GM23248 (cell line): ENCODE measurements at regions not wholly inside any gene's neighbourhood (a gene's known extent, or its start where the extent isn't known, plus 50 kb on each side); places are given as distances from the start of the nearest gene placed in this dataset.

Experiments
- DNase-seq: peaks from one replicate; pipeline ENCODE4 v3.0.0-alpha.2; 2015
- H2AFZ ChIP-seq: fragments of 200-600 bp; sonication (generic); 2 replicates; pipeline ENCODE4 v1.6.1; 2016; ENCODE audit warnings: antibody characterized with exemption
- H3F3A ChIP-seq: fragments of 200-600 bp; sonication (generic); 2 replicates; pipeline ENCODE4 v1.6.1; 2016; ENCODE audit warnings: mild to moderate bottlenecking, antibody characterized with exemption, mixed run types; ENCODE audit not compliant: insufficient read depth
- H3K27ac ChIP-seq: fragments of 200-600 bp; sonication (generic); 2 replicates; pipeline ENCODE4 v1.5.1; 2016; ENCODE audit warnings: mild to moderate bottlenecking
- H3K27me3 ChIP-seq: fragments of 200-600 bp; sonication (generic); replicated peaks from 2 replicates; pipeline ENCODE4 v1.6.1; 2016; ENCODE audit warnings: mild to moderate bottlenecking; ENCODE audit not compliant: insufficient read depth
- H3K36me3 ChIP-seq: fragments of 200-600 bp; sonication (generic); 2 replicates; pipeline ENCODE4 v1.6.1; 2016; ENCODE audit warnings: low read depth, mild to moderate bottlenecking
- H3K4me1 ChIP-seq: fragments of 200-600 bp; sonication (generic); 2 replicates; pipeline ENCODE4 v1.6.1; 2016; ENCODE audit warnings: mild to moderate bottlenecking; ENCODE audit not compliant: insufficient read depth
- H3K4me2 ChIP-seq: fragments of 200-600 bp; sonication (generic); one replicate; pipeline ENCODE4 v1.6.1; 2016; ENCODE audit warnings: mild to moderate bottlenecking; ENCODE audit not compliant: unreplicated experiment
- H3K4me3 ChIP-seq: fragments of 200-600 bp; sonication (generic); 2 replicates; pipeline ENCODE4 v1.5.1; 2016; ENCODE audit warnings: mild to moderate bottlenecking
- H3K79me2 ChIP-seq: fragments of 200-600 bp; sonication (generic); 2 replicates; pipeline ENCODE4 v1.6.1; 2016; ENCODE audit warnings: mild to moderate bottlenecking; ENCODE audit not compliant: insufficient read depth
- H3K9ac ChIP-seq: fragments of 200-600 bp; sonication (generic); 2 replicates; pipeline ENCODE4 v1.6.1; 2016; ENCODE audit warnings: mild to moderate bottlenecking
- H3K9me2 ChIP-seq: fragments of 200-600 bp; sonication (generic); 2 replicates; pipeline ENCODE4 v1.6.1; 2016; ENCODE audit warnings: mixed run types, mild to moderate bottlenecking, moderate library complexity; ENCODE audit not compliant: insufficient read depth
- H3K9me3 ChIP-seq: fragments of 200-600 bp; sonication (generic); one replicate; pipeline ENCODE4 v1.6.1; 2017; ENCODE audit warnings: low read depth
- H4K20me1 ChIP-seq: fragments of 200-600 bp; sonication (generic); 2 replicates; pipeline ENCODE4 v1.6.0; 2016; ENCODE audit not compliant: insufficient read depth
- EZH2 ChIP-seq: fragments of 200-600 bp; sonication (generic); IDR thresholded peaks from 2 replicates; pipeline ENCODE4 v1.6.1; 2018; ENCODE audit warnings: antibody characterized with exemption, mild to moderate bottlenecking; ENCODE audit not compliant: insufficient read depth, poor library complexity, severe bottlenecking
- EZH2phosphoT487 ChIP-seq: fragments of 200-600 bp; sonication (generic); IDR thresholded peaks from 2 replicates; pipeline ENCODE4 v1.6.1; 2018; ENCODE audit warnings: antibody characterized with exemption, moderate library complexity, mild to moderate bottlenecking, low read depth; ENCODE audit not compliant: insufficient read depth
- WGBS, 2 experiments: methylation state at CpG; one replicate each; pipeline ENCODE4 v1.1.6; 2015 to 2017; ENCODE audit warnings: low lambda C conversion rate in 2 of 2, low coverage in 1 of 2; ENCODE audit errors: missing lambda C conversion rate in 2 of 2; 5-methylcytosine and 5-hydroxymethylcytosine counted together
- in situ Hi-C: fragments of 300-500 bp; cut with MboI; formaldehyde crosslinking; loops from 2 replicates; pipeline ENCODE4 v1.15.0; 2020

DNA sequence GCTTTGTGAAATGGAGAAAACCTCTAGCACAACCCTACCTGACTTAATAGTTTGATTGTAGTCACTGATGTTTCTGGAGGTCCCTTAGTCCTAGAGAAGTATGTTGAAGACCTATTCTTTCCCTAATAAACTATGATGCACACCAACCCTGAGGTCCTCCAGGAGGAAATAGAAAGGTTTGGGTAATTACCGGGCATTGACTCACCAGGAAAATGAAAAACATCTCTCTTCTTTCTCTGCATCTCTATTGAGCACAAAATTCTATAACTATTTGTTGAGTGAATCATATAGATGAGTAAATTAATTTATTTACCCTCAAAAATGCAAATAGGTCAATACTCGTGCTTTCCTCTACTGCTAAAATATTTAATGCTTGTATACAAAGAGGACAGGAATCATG, 582.4 kb upstream of the FAM241A start:
- TF ChIP-seq EZH2phosphoT487 = no peak
- no peak for TF ChIP-seq EZH2
- 0 to 2% methylated on average over 2 of the region's 2 CpGs for WGBS, 2 experiments
- H3K4me2 ChIP-seq = peak overlapping the region; percentile 55
- no peak overlapping the region for H3K4me3 ChIP-seq
- no peaks in the 10 kb centered on the region for H4K20me1 ChIP-seq
- H3K27me3 ChIP-seq = no peaks in the 10 kb centered on the region
- peak overlapping the region; percentile 51 for H3K27ac ChIP-seq
- no peak overlapping the region for H3K9ac ChIP-seq
- H3K9me3 ChIP-seq = no peaks in the 10 kb centered on the region
- peak; percentile 79 for DNase-seq
- in situ Hi-C loops = no loop called here
- no peaks in the 10 kb centered on the region for H3K36me3 ChIP-seq
- H3F3A ChIP-seq = peaks cover 11% of the 10 kb centered on the region; the same call in 1 of the 2 replicates
- no peaks in the 10 kb centered on the region for H3K9me2 ChIP-seq
- H2AFZ ChIP-seq = no peak overlapping the region
- H3K4me1 ChIP-seq = peaks cover 17% of the 10 kb centered on the region
- H3K79me2 ChIP-seq = no peaks in the 10 kb centered on the region

DNA sequence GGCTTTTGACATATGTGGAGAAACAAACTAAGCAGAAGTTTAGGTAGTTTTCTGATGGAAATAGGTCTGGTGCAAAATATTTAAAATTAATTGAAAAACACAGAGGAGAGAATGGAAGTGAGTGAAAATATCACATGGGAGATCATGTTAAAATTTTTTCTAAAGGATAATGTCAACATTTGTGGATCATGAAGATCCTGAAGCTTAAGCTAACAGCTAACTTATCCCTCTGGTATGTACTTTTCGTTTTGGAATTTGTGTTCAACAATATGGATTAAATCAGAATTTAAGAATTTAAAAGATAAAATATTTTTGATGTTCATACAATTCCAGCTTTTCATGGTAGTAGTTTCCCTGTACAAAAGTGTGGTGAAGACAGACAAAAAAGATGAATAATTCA, 572.8 kb upstream of the FAM241A start:
- Histone ChIP-seq H3K79me2 (no peaks in the 10 kb centered on the region), H3K9ac (no peak overlapping the region), H3K4me1 (peaks cover 10% of the 10 kb centered on the region; the same call in 1 of the 2 replicates), H3K36me3 (no peaks in the 10 kb centered on the region), H3K27ac (no peak overlapping the region), H3K4me3 (no peak overlapping the region), H3K9me3 (no peaks in the 10 kb centered on the region), H3K9me2 (no peaks in the 10 kb centered on the region), H3F3A (no peaks in the 10 kb centered on the region), H4K20me1 (no peaks in the 10 kb centered on the region), H3K27me3 (no peaks in the 10 kb centered on the region), H3K4me2 (no peak overlapping the region), H2AFZ (peak overlapping the region; percentile 64)
- 7 to 13% methylated on average over 1 of the region's 1 CpG for WGBS, 2 experiments
- DNase-seq = no peak
- no peak for TF ChIP-seq EZH2
- no peak for TF ChIP-seq EZH2phosphoT487
- in situ Hi-C loops = no loop called here

DNA sequence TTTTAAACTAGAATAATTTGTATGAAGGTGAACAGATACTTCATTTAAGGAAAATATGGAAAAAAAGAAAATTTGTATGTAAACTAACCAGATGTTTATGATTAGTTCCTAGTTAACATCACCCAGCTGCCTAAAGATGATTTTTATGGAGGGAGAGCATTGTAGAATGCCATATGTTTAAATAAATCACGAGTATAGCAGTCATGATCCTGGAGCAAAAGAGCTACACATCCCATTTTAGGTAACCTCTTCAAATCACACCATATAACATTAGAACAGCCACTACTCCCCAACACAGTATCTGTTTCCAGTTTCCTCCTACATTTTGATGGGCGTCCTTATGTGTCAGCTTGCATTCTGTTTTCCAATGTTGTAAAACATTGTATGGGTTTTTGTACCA, 571.9 kb upstream of the FAM241A start:
- WGBS, 2 experiments = 40 to 48% methylated on average over 2 of the region's 2 CpGs

DNA sequence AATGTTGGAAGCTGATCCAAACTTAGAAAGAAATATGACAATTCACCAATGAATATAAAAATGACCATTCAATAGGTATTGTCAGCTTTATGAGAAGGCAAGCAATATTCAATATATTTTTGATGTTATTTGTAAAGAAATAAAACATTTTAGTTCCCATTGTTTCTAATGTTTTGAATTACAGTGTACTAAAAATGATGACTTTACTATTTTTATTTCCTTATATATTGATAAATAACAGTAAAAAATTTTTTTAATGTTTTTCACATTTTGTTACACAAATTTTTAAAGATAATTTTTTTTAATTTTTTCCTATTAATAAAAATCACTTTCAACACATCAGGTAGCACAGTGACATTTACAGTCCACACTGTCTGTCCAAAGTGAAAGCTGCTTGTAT, 565.5 kb upstream of the FAM241A start:
- no peak for DNase-seq
- Histone ChIP-seq H3K4me1 (no peaks in the 10 kb centered on the region), H3K4me2 (no peak overlapping the region), H3K27me3 (no peaks in the 10 kb centered on the region), H2AFZ (no peak overlapping the region), H3K4me3 (no peak overlapping the region), H4K20me1 (no peaks in the 10 kb centered on the region), H3K9me2 (no peaks in the 10 kb centered on the region), H3K27ac (no peak overlapping the region), H3K9me3 (no peaks in the 10 kb centered on the region), H3K9ac (no peak overlapping the region), H3F3A (no peaks in the 10 kb centered on the region), H3K79me2 (no peaks in the 10 kb centered on the region), H3K36me3 (no peaks in the 10 kb centered on the region)
- no peak for TF ChIP-seq EZH2
- TF ChIP-seq EZH2phosphoT487 = no peak
- in situ Hi-C loops = no loop called here

More for the DNA sequence above, 571.9 kb upstream of the FAM241A start:
- peak overlapping the region; percentile 34 for H2AFZ ChIP-seq
- DNase-seq = no peak
- no peaks in the 10 kb centered on the region for H3K79me2 ChIP-seq
- in situ Hi-C loops = no loop called here
- H3F3A ChIP-seq = no peaks in the 10 kb centered on the region
- peaks cover 10% of the 10 kb centered on the region; the same call in 1 of the 2 replicates for H3K4me1 ChIP-seq
- no peaks in the 10 kb centered on the region for H3K9me3 ChIP-seq
- H4K20me1 ChIP-seq = no peaks in the 10 kb centered on the region
- no peaks in the 10 kb centered on the region for H3K9me2 ChIP-seq
- TF ChIP-seq EZH2 = no peak
- no peak for TF ChIP-seq EZH2phosphoT487
- no peaks in the 10 kb centered on the region for H3K36me3 ChIP-seq
- H3K9ac ChIP-seq = no peak overlapping the region
- H3K27ac ChIP-seq = no peak overlapping the region
- H3K4me3 ChIP-seq = no peak overlapping the region
- H3K27me3 ChIP-seq = no peaks in the 10 kb centered on the region
- H3K4me2 ChIP-seq = no peak overlapping the region

DNA sequence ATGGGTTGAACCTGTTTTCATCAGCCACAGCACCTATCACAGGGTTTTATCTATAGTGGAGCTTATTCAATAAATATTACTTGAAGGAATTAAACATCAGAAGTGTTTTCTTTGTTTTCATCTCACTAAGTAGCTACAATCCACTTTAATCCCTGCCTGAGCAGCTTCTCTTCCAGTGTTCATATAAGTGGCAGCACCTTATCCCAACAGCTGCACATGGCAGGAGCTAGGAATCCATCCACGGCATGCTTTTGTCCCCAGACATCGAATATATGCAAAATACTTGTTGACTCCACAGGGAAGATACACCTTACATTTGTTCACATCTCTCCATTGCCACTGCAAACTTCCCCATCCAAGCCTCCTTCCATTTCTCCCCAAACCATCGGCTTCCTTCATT, 549.8 kb upstream of the FAM241A start:
- no peaks in the 10 kb centered on the region for H3K27me3 ChIP-seq
- H3K27ac ChIP-seq = no peak overlapping the region
- H4K20me1 ChIP-seq = no peaks in the 10 kb centered on the region
- no peaks in the 10 kb centered on the region for H3K79me2 ChIP-seq
- H3K9me2 ChIP-seq = no peaks in the 10 kb centered on the region
- H2AFZ ChIP-seq = no peak overlapping the region
- no peak overlapping the region for H3K9ac ChIP-seq
- H3F3A ChIP-seq = no peaks in the 10 kb centered on the region
- TF ChIP-seq EZH2 (no peak), EZH2phosphoT487 (no peak)
- H3K9me3 ChIP-seq = no peaks in the 10 kb centered on the region
- DNase-seq = no peak
- no peak overlapping the region for H3K4me3 ChIP-seq
- H3K4me2 ChIP-seq = no peak overlapping the region
- in situ Hi-C loops = no loop called here
- no peaks in the 10 kb centered on the region for H3K36me3 ChIP-seq
- WGBS, 2 experiments = 77 to 86% methylated on average over 3 of the region's 3 CpGs
- H3K4me1 ChIP-seq = no peaks in the 10 kb centered on the region
